ENCODE measurements at regions not wholly inside any gene's neighbourhood (a gene's known extent, or its start where the extent isn't known, plus 50 kb on each side); places are given as distances from the start of the nearest gene placed in this dataset.

- TF ChIP-seq EP300 (IDR thresholded peaks at IDR 0.05; ENCODE audit: low read depth in 2 of 2, low read length in 2 of 2) (no peak), EP300 (CRISPR knock-in tag; IDR thresholded peaks at IDR 0.05; ENCODE audit: borderline replicate concordance) (no peak), ARNT2 (CRISPR knock-in tag; IDR thresholded peaks at IDR 0.05; ENCODE audit: low read depth) (no peak), CTCF (CRISPR knock-in tag; IDR thresholded peaks at IDR 0.05) (no peak), EZH2 (conservative IDR thresholded peaks at IDR 0.05; ENCODE audit: low read depth, low read length) (no peak), TCF12 (IDR thresholded peaks at IDR 0.05) (no peak), TCF12 (CRISPR knock-in tag; IDR thresholded peaks at IDR 0.05) (no peak), NFRKB (IDR thresholded peaks at IDR 0.05) (no peak), ZNF777 (CRISPR knock-in tag; IDR thresholded peaks at IDR 0.05) (no peak), DPF2 (CRISPR knock-in tag; IDR thresholded peaks at IDR 0.05; ENCODE audit: borderline replicate concordance, low read depth) (no peak), ZNF317 (CRISPR knock-in tag; IDR thresholded peaks at IDR 0.05) (no peak)
- TF ChIP-seq, protein P1, sequence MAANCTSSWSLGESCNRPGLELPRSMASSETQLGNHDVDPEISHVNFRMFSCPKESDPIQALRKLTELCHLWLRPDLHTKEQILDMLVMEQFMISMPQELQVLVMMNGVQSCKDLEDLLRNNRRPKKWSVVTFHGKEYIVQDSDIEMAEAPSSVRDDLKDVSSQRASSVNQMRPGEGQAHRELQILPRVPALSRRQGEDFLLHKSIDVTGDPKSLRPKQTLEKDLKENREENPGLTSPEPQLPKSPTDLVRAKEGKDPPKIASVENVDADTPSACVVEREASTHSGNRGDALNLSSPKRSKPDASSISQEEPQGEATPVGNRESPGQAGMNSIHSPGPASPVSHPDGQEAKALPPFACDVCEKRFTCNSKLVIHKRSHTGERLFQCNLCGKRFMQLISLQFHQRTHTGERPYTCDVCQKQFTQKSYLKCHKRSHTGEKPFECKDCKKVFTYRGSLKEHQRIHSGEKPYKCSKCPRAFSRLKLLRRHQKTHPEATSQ (CRISPR knock-in tag; IDR thresholded peaks at IDR 0.05; ENCODE audit: borderline replicate concordance) = no peak
- TF ChIP-seq, protein P2, sequence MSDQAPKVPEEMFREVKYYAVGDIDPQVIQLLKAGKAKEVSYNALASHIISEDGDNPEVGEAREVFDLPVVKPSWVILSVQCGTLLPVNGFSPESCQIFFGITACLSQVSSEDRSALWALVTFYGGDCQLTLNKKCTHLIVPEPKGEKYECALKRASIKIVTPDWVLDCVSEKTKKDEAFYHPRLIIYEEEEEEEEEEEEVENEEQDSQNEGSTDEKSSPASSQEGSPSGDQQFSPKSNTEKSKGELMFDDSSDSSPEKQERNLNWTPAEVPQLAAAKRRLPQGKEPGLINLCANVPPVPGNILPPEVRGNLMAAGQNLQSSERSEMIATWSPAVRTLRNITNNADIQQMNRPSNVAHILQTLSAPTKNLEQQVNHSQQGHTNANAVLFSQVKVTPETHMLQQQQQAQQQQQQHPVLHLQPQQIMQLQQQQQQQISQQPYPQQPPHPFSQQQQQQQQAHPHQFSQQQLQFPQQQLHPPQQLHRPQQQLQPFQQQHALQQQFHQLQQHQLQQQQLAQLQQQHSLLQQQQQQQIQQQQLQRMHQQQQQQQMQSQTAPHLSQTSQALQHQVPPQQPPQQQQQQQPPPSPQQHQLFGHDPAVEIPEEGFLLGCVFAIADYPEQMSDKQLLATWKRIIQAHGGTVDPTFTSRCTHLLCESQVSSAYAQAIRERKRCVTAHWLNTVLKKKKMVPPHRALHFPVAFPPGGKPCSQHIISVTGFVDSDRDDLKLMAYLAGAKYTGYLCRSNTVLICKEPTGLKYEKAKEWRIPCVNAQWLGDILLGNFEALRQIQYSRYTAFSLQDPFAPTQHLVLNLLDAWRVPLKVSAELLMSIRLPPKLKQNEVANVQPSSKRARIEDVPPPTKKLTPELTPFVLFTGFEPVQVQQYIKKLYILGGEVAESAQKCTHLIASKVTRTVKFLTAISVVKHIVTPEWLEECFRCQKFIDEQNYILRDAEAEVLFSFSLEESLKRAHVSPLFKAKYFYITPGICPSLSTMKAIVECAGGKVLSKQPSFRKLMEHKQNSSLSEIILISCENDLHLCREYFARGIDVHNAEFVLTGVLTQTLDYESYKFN (CRISPR knock-in tag; conservative IDR thresholded peaks at IDR 0.05) = no peak
- TF ChIP-seq, protein P3, sequence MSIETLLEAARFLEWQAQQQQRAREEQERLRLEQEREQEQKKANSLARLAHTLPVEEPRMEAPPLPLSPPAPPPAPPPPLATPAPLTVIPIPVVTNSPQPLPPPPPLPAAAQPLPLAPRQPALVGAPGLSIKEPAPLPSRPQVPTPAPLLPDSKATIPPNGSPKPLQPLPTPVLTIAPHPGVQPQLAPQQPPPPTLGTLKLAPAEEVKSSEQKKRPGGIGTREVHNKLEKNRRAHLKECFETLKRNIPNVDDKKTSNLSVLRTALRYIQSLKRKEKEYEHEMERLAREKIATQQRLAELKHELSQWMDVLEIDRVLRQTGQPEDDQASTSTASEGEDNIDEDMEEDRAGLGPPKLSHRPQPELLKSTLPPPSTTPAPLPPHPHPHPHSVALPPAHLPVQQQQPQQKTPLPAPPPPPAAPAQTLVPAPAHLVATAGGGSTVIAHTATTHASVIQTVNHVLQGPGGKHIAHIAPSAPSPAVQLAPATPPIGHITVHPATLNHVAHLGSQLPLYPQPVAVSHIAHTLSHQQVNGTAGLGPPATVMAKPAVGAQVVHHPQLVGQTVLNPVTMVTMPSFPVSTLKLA (IDR thresholded peaks at IDR 0.05) = no peak
- TF ChIP-seq, protein P4, sequence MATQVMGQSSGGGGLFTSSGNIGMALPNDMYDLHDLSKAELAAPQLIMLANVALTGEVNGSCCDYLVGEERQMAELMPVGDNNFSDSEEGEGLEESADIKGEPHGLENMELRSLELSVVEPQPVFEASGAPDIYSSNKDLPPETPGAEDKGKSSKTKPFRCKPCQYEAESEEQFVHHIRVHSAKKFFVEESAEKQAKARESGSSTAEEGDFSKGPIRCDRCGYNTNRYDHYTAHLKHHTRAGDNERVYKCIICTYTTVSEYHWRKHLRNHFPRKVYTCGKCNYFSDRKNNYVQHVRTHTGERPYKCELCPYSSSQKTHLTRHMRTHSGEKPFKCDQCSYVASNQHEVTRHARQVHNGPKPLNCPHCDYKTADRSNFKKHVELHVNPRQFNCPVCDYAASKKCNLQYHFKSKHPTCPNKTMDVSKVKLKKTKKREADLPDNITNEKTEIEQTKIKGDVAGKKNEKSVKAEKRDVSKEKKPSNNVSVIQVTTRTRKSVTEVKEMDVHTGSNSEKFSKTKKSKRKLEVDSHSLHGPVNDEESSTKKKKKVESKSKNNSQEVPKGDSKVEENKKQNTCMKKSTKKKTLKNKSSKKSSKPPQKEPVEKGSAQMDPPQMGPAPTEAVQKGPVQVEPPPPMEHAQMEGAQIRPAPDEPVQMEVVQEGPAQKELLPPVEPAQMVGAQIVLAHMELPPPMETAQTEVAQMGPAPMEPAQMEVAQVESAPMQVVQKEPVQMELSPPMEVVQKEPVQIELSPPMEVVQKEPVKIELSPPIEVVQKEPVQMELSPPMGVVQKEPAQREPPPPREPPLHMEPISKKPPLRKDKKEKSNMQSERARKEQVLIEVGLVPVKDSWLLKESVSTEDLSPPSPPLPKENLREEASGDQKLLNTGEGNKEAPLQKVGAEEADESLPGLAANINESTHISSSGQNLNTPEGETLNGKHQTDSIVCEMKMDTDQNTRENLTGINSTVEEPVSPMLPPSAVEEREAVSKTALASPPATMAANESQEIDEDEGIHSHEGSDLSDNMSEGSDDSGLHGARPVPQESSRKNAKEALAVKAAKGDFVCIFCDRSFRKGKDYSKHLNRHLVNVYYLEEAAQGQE (IDR thresholded peaks at IDR 0.05; ENCODE audit: borderline replicate concordance in 1 of 2, low read depth in 1 of 2, low read length in 2 of 2) = no peak
These were observed 184.0 kb upstream of the PGRMC2 start for GRCh38 chr4:128471576-128471975.

All from HepG2 (cell line).